Keratinocyte (primary cell): ENCODE measurements at regions not wholly inside any gene's neighbourhood (a gene's known extent, or its start where the extent isn't known, plus 50 kb on each side); places are given as distances from the start of the nearest gene placed in this dataset.

Experiments
- CTCF ChIP-seq, 3 experiments: IDR thresholded peaks in 1 of 3; conservative IDR thresholded peaks in 1 of 3; optimal IDR thresholded peaks in 1 of 3; 2 replicates in 2 of 3; 3 replicates in 1 of 3; pipeline versions ENCODE3 to v1.5.1; 2011; ENCODE audit warnings: low read length in 3 of 3, mild to moderate bottlenecking in 3 of 3, moderate library complexity in 2 of 3, control low read depth in 1 of 3, inconsistent platforms in 1 of 3; ENCODE audit not compliant: insufficient read depth in 2 of 3; ENCODE audit errors: extremely low read depth in 1 of 3
- EZH2 ChIP-seq: IDR thresholded peaks from one replicate; pipeline ENCODE4 v1.6.1; 2012; ENCODE audit warnings: inconsistent platforms, mild to moderate bottlenecking, low read length, moderate library complexity

DNA sequence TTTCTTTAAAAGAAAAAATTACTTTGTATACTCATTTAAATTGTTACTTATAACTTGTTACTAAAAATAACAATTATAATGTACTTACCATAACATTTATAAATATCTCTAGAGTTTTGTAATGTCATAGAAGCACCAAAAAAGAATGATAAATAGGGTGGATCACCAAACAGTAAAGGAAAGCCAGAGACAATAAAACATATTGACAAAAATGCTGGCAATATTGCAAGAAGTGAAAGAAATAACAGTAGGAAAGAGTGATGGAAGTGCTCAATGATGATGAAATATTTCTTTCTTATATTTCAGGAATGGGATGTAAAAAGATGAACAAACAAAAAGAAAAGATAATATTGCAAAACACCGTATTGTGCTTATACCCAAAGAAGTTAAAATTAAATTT lies 301.7 kb downstream of the CENPW start:
- TF ChIP-seq CTCF (optimal IDR thresholded peaks at IDR 0.05 in 1 of 3, IDR thresholded peaks at IDR 0.05 in 1 of 3, conservative IDR thresholded peaks at IDR 0.05 in 1 of 3; ENCODE audit: extremely low read depth in 1 of 3, insufficient read depth in 2 of 3, low read length in 3 of 3) (no peak), EZH2 (no peak)
